Right renal pelvis (tissue), 4 donors: ENCODE measurements at regions not wholly inside any gene's neighbourhood (a gene's known extent, or its start where the extent isn't known, plus 50 kb on each side); places are given as distances from the start of the nearest gene placed in this dataset.

Experiments
- DNase-seq, 4 donors: peaks; one replicate each; pipeline ENCODE4 v3.0.0-alpha.2; 2013; ENCODE audit warnings: low read depth in 4 of 4, low spot score in 3 of 4, missing footprints in 1 of 4

- no peak for DNase-seq
Measured at GRCh38 chr7:130923930-130924329, 189.9 kb upstream of the KLF14 start.

GRCh38 chr7:130925136-130925794, 191.3 kb upstream of the KLF14 start:
- DNase-seq: no peak

GRCh38 chr7:130926001-130926691, 192.1 kb upstream of the KLF14 start:
- no peak for DNase-seq

DNA sequence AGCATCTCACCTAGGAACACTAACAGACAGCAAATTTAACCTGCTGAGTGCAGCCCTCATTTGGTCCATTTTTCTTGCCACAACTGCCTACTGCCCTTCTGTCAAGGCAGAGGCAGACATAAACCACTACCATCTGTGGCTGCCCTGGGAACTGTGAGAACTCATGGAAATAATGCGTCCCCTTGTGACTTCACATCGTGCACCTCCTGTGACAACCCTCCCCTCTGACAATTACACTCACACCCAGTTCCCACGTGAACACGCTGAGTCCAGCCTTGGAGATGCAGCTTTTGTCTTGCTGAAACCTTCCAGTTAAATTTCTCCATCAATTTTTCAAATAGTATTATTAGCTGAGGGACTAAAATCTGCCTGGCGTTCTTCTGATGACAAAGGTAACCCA, 193.1 kb upstream of the KLF14 start:
- no peak for DNase-seq

DNA sequence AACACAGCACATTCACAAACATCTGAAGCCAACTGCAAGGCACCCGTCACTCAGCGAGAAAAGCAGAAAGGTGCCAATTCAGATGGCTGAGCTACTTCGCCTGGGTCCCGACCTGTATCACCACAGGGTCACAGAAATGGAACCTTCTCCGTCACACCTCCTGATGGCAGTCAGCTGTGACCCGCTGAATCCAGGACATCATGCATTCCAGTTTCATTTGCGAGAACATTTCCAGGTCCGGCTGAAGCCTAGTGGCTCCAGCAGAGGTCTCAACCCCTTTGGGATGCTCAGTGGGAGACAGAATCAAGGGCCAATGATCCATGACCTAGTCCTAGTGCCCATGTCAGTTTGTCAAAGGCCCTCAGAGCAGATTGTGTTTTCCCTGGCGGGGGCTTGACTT, 193.6 kb upstream of the KLF14 start:
- no peak for DNase-seq

GRCh38 chr7:130929896-130930659, 196.1 kb upstream of the KLF14 start:
- no peak for DNase-seq

DNA sequence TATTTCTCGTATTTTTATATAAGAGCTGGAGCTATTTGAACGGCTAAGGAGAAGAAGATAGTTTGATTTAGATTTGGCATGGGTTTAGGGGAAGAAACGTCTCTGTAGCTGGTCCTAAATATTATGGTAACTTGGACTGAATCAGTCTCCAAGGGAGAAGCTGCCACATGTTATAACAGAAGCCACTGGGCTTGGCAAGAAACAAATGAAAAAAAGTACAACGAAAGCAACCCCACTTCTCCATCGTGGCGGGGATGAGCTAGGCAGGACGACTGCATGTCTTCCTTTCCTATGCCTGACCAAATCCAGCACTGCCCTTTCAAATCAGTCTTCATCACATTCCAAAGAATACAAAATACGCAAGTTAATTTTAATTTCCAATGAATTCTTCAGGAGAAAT, 196.7 kb upstream of the KLF14 start:
- no peak for DNase-seq

GRCh38 chr7:130931423-130931822, 197.4 kb upstream of the KLF14 start:
- no peak for DNase-seq

DNA sequence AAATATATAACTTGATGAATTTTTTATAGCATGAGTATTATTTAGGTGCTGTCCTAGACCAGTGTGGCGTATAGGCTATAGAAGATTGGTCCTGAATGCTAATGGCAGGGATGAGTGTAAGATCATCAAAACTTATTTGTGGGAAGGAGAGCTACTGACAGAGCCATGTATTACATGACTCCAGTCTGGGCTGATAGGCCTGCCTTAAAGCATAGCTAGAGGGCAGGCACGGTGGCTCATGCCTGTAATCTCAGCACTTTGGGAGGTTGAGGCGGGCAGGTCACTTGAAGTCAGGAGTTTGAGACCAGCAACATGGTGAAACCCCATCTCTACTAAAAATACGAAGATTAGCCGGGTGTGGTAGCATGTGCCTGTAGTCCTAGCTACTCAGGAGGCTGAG, 198.1 kb upstream of the KLF14 start:
- DNase-seq: no peak

DNA sequence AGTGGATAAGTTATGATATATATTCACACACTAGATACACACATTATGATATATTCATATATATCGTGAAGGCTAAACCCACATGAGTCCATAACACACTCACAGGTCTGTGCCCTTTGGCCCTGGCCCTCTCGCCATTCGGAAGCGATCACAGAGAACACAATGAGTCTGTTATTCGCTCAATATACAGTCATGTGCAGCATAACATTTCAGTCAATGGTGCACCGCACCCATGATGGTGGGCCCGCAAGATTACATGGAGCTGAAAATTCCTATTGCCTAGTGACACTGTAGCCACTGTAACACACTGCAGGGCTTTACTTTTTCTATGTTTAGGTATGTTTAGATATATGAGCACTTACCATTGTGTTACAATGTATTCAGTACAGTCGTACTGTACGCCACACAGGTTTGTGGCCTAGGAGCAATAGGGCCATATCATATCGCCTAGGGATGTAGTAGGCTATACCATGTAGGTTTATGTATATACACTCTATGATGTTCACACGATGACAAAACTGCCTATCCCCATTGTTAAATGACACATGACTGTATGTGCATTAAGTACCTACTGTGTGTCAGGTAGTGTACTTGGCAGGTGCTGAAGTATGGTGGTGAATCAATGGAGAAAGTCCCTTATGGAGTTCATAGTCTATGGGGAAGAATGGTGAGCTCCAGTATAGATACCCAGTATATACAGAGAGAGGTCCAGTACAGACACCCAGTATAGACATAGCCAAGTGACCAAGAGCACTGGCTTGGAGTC, 198.8 kb upstream of the KLF14 start:
- DNase-seq: no peak

GRCh38 chr7:130933919-130934318, 199.9 kb upstream of the KLF14 start:
- DNase-seq: no peak

DNA sequence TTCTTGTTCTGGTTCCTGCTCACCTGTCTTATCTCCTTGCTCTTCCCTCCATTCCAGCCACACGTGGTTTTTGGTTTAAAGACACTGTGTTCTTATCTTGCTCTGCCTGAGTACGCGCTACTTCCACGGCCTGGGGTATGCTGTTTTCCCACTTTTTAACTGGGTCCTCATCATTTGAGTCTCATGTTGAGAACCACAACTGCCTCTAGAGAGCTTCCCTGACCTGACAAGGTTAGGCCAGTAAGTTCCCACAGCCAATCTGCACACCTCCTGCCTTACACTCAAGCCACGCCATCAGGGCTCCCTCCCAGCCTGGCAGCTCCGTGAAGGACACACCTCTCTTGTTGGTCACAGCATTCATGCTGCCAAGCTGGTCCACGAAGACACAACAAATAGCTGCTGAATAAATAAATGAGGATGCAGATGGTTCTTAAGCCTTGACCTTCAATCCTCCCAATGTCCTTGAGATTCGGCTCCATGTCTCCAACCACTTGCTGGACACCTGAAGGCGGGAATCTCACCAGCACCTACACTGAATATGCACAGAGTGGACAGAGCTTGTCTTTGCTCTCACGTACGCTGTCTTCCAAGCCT, 201.7 kb upstream of the KLF14 start:
- no peak for DNase-seq

- no peak for DNase-seq
Measured at GRCh38 chr7:130936202-130936931, 202.4 kb upstream of the KLF14 start.

DNA sequence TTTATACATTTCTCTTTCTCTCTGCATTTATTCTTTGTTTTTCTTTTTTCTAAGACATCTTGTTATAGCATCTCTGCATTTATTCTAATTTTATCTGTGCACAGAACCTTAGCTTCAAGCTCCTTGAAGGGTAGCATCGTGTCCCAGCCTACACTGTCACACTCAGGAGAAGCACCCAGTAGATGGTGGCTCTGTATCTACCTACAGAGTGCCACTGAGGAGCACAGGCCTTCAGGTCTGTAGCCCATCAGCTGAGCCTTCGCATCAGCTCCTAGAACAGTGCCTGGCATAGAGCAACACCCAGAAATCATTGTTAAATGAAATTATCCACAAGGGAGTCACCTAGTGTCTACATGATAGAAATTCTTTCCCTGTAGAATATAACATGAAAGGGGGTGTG, 203.0 kb upstream of the KLF14 start:
- DNase-seq: no peak

DNA sequence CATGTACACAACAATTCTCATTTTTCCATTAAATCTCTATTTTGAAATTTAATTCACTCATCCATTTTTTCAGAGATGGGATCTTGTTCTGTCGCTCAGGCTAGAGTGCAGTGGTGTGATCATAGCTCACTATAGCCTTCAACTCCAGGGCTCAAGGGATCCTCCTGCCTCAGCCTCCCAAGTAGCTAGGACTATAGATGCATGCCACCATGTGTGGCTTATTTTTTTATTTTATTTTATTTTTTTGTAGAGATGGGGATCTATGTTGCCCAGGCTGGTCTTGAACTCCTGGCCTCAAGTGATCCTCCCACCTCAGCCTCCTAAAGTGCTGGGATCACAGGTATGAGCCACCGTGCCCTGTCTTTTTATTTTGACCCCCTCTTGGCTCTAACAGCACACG, 203.8 kb upstream of the KLF14 start:
- no peak for DNase-seq

DNA sequence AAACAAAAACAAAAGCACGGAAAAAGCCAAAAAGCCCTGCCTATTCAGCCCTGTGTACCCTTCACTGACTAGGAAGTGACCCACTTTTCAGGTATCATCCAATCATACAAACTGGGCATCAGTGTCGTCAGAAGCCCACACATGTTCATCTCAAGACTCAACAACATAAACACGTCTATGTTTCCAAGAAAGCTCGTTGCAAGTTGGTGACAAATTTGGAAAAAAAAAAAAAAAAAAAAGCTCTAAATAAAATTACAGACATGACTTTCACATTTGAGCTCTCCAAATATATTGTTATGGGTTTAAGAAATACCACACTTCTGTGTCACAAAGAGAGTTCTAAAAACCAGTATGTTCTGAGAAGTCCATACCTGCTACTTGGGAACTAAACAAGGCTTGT, 204.7 kb upstream of the KLF14 start:
- no peak for DNase-seq

- no peak for DNase-seq
Measured at GRCh38 chr7:130939321-130940095, 205.5 kb upstream of the KLF14 start.

DNA sequence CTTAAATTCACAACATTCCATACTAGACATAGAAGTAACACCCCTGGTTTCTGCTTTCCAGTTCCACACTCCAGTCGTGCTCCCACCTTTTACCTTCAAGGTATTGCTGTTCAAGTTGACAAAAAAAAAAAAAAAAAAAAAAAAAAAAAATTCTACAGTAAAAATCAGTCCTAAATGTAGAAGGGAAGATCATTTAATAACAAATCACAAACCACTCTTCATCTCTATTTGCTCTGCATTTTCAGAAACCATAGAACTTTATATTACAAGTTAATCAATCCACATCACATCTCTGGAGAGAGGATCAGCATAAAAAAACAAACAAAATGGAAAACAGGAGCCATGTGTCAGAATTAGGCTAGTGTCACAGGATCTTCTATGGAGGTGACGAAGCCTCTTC, 206.3 kb upstream of the KLF14 start:
- DNase-seq: no peak

DNA sequence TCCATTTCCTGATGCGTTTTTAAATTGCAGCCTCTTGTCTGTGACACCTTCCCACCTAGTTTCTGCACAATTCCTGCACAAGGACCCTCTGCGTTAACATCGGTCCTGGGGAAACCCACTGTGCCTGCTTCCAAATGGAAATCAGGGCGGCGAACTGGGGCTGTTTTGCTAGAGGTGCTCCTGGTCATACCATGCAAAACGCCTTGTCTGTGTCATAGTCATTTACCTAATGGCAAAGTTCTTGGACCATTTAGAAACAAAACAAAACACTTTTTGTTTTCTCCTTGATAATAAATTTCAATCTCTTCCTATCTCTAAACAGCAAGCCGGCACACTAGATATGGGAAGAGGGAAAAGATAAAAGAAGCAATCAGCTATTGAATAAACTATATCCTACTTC, 206.9 kb upstream of the KLF14 start:
- DNase-seq: no peak
